Stimulated activated naive CD8-positive, alpha-beta T cell treated with anti-CD3 and anti-CD28 coated beads, Interleukin-15, amount 100 ng/mL, for 72 hours (primary cell): ENCODE measurements at regions not wholly inside any gene's neighbourhood (a gene's known extent, or its start where the extent isn't known, plus 50 kb on each side); places are given as distances from the start of the nearest gene placed in this dataset.

Source experiments
- ATAC-seq: fragments of 150-1000 bp; cut with Tn5 transposase; 2 replicates; pipeline ENCODE4 v1.10.0; 2021; ENCODE audit warnings: mild to moderate bottlenecking, moderate library complexity
- DNase-seq, 2 donors: peaks; one replicate each; pipeline ENCODE4 v3.0.0; 2021 to 2022
- H3K27ac Mint-ChIP-seq, 2 donors: one replicate each; pipeline ENCODE4 v1.8.0; 2022; ENCODE audit warnings: mild to moderate bottlenecking in 2 of 2, mixed read lengths in 2 of 2, moderate library complexity in 2 of 2
- H3K27me3 Mint-ChIP-seq: one replicate; pipeline ENCODE4 v1.8.0; 2022; ENCODE audit warnings: mixed read lengths
- H3K4me1 Mint-ChIP-seq: one replicate; pipeline ENCODE4 v1.8.0; 2022; ENCODE audit warnings: mild to moderate bottlenecking, mixed read lengths
- H3K4me3 Mint-ChIP-seq, 2 donors: one replicate each; pipeline ENCODE4 v1.8.0; 2022; ENCODE audit warnings: mild to moderate bottlenecking in 2 of 2, mixed read lengths in 2 of 2, moderate library complexity in 1 of 2
- H3K9me3 Mint-ChIP-seq, 2 donors: one replicate each; pipeline ENCODE4 v1.8.0; 2022; ENCODE audit warnings: mixed read lengths in 2 of 2

GRCh38 chr21:16509476-16509875 is 779.7 kb downstream of the USP25 start:
- no peak overlapping the region for H3K27ac Mint-ChIP-seq
- DNase-seq, result no peak

GRCh38 chr21:16514316-16514715 is 784.5 kb downstream of the USP25 start:
- ATAC-seq, result no peak
- Mint-ChIP-seq H3K9me3 (peaks cover 0 to 5% of the 10 kb centered on the region in 2 donors), H3K4me1 (no peaks in the 10 kb centered on the region), H3K27me3 (no peaks in the 10 kb centered on the region), H3K27ac (no peak overlapping the region), H3K4me3 (no peak overlapping the region)
- no peak for DNase-seq

More at GRCh38 chr21:16509476-16509875, 779.7 kb downstream of the USP25 start:
- Mint-ChIP-seq H3K27me3 (no peaks in the 10 kb centered on the region), H3K9me3 (peaks cover 0 to 5% of the 10 kb centered on the region in 2 donors), H3K4me3 (no peak overlapping the region), H3K4me1 (no peaks in the 10 kb centered on the region)
- ATAC-seq, result no peak

- ATAC-seq, result no peak
- Mint-ChIP-seq H3K9me3 (peaks cover 0 to 5% of the 10 kb centered on the region in 2 donors), H3K27ac (no peak overlapping the region), H3K4me3 (no peak overlapping the region), H3K27me3 (no peaks in the 10 kb centered on the region), H3K4me1 (no peaks in the 10 kb centered on the region)
- no peak for DNase-seq
These were observed 787.6 kb downstream of the USP25 start for GRCh38 chr21:16517383-16517782.

- peaks cover 0 to 5% of the 10 kb centered on the region in 2 donors for H3K9me3 Mint-ChIP-seq
- no peaks in the 10 kb centered on the region for H3K27me3 Mint-ChIP-seq
- no peak for ATAC-seq
- no peak overlapping the region for H3K4me3 Mint-ChIP-seq
- no peak overlapping the region for H3K27ac Mint-ChIP-seq
- H3K4me1 Mint-ChIP-seq, result no peaks in the 10 kb centered on the region
- DNase-seq, result no peak
These were observed 789.3 kb downstream of the USP25 start for GRCh38 chr21:16519036-16519435.

- Mint-ChIP-seq H3K27me3 (no peaks in the 10 kb centered on the region), H3K9me3 (peaks cover 0 to 7% of the 10 kb centered on the region in 2 donors), H3K4me3 (no peak overlapping the region), H3K4me1 (no peaks in the 10 kb centered on the region), H3K27ac (no peak overlapping the region)
- ATAC-seq (no peak), DNase-seq (no peak)
These were observed 789.9 kb downstream of the USP25 start for GRCh38 chr21:16519644-16520043.

- no peak overlapping the region for H3K27ac Mint-ChIP-seq
- ATAC-seq (no peak), DNase-seq (no peak)
- H3K9me3 Mint-ChIP-seq, result peaks cover 0 to 7% of the 10 kb centered on the region in 2 donors
- no peaks in the 10 kb centered on the region for H3K4me1 Mint-ChIP-seq
- no peak overlapping the region for H3K4me3 Mint-ChIP-seq
- no peaks in the 10 kb centered on the region for H3K27me3 Mint-ChIP-seq
These were observed 792.8 kb downstream of the USP25 start for GRCh38 chr21:16522548-16522947.

- H3K27ac Mint-ChIP-seq, result no peak overlapping the region
- no peak overlapping the region for H3K4me3 Mint-ChIP-seq
- ATAC-seq (no peak), DNase-seq (no peak)
- H3K27me3 Mint-ChIP-seq, result no peaks in the 10 kb centered on the region
- H3K9me3 Mint-ChIP-seq, result peaks cover 8 to 12% of the 10 kb centered on the region in 2 donors
- H3K4me1 Mint-ChIP-seq, result no peaks in the 10 kb centered on the region
These were observed 800.9 kb downstream of the USP25 start for GRCh38 chr21:16530656-16531055.

- no peak overlapping the region for H3K4me3 Mint-ChIP-seq
- DNase-seq, result no peak
- H3K9me3 Mint-ChIP-seq, result peaks cover 8 to 12% of the 10 kb centered on the region in 2 donors
- no peaks in the 10 kb centered on the region for H3K27me3 Mint-ChIP-seq
- no peak overlapping the region for H3K27ac Mint-ChIP-seq
- ATAC-seq, result no peak
- no peaks in the 10 kb centered on the region for H3K4me1 Mint-ChIP-seq
These were observed 803.1 kb downstream of the USP25 start for GRCh38 chr21:16532840-16533239.

- H3K4me1 Mint-ChIP-seq, result no peaks in the 10 kb centered on the region
- no peak overlapping the region for H3K4me3 Mint-ChIP-seq
- no peak for DNase-seq
- H3K27me3 Mint-ChIP-seq, result no peaks in the 10 kb centered on the region
- H3K9me3 Mint-ChIP-seq, result peaks cover 3 to 8% of the 10 kb centered on the region in 2 donors
- ATAC-seq, result no peak
- no peak overlapping the region for H3K27ac Mint-ChIP-seq
These were observed 804.1 kb downstream of the USP25 start for GRCh38 chr21:16533692-16534407.

GRCh38 chr21:16534408-16535101 is 804.8 kb downstream of the USP25 start:
- Mint-ChIP-seq H3K27me3 (no peaks in the 10 kb centered on the region), H3K4me3 (no peak overlapping the region), H3K4me1 (no peaks in the 10 kb centered on the region), H3K9me3 (peaks cover 0 to 7% of the 10 kb centered on the region in 2 donors), H3K27ac (no peak overlapping the region)
- DNase-seq, result no peak
- no peak for ATAC-seq

GRCh38 chr21:16535102-16535422 is 805.3 kb downstream of the USP25 start:
- H3K9me3 Mint-ChIP-seq, result peaks cover 0 to 7% of the 10 kb centered on the region in 2 donors
- H3K4me1 Mint-ChIP-seq, result no peaks in the 10 kb centered on the region
- DNase-seq, result no peak
- no peaks in the 10 kb centered on the region for H3K27me3 Mint-ChIP-seq
- no peak for ATAC-seq
- H3K27ac Mint-ChIP-seq, result no peak overlapping the region
- no peak overlapping the region for H3K4me3 Mint-ChIP-seq

GRCh38 chr21:16535626-16536025 is 805.8 kb downstream of the USP25 start:
- no peak for ATAC-seq
- Mint-ChIP-seq H3K27me3 (no peaks in the 10 kb centered on the region), H3K4me1 (no peaks in the 10 kb centered on the region)

GRCh38 chr21:16536140-16536539 is 806.4 kb downstream of the USP25 start:
- Mint-ChIP-seq H3K9me3 (no peaks in the 10 kb centered on the region), H3K4me3 (no peak overlapping the region), H3K4me1 (no peaks in the 10 kb centered on the region), H3K27ac (no peak overlapping the region), H3K27me3 (no peaks in the 10 kb centered on the region)
- DNase-seq (no peak), ATAC-seq (no peak)

More at GRCh38 chr21:16535626-16536025, 805.8 kb downstream of the USP25 start:
- H3K4me3 Mint-ChIP-seq, result no peak overlapping the region
- no peak overlapping the region for H3K27ac Mint-ChIP-seq
- no peak for DNase-seq
- H3K9me3 Mint-ChIP-seq, result peaks cover 0 to 5% of the 10 kb centered on the region in 2 donors

- no peak overlapping the region for H3K27ac Mint-ChIP-seq
- ATAC-seq, result no peak
- H3K27me3 Mint-ChIP-seq, result no peaks in the 10 kb centered on the region
- no peak overlapping the region for H3K4me3 Mint-ChIP-seq
- DNase-seq, result no peak
- H3K9me3 Mint-ChIP-seq, result no peaks in the 10 kb centered on the region
- no peaks in the 10 kb centered on the region for H3K4me1 Mint-ChIP-seq
These were observed 807.1 kb downstream of the USP25 start for GRCh38 chr21:16536643-16537434.

GRCh38 chr21:16537501-16537900 is 807.7 kb downstream of the USP25 start:
- no peak overlapping the region for H3K27ac Mint-ChIP-seq
- H3K4me1 Mint-ChIP-seq, result no peaks in the 10 kb centered on the region
- H3K9me3 Mint-ChIP-seq, result no peaks in the 10 kb centered on the region
- H3K27me3 Mint-ChIP-seq, result no peaks in the 10 kb centered on the region
- no peak overlapping the region for H3K4me3 Mint-ChIP-seq
- DNase-seq (no peak), ATAC-seq (no peak)

GRCh38 chr21:16538405-16538804 is 808.6 kb downstream of the USP25 start:
- Mint-ChIP-seq H3K27me3 (no peaks in the 10 kb centered on the region), H3K27ac (no peak overlapping the region), H3K4me3 (no peak overlapping the region), H3K4me1 (no peaks in the 10 kb centered on the region), H3K9me3 (no peaks in the 10 kb centered on the region)
- ATAC-seq (no peak), DNase-seq (no peak)
